ENCODE measurements at regions not wholly inside any gene's neighbourhood (a gene's known extent, or its start where the extent isn't known, plus 50 kb on each side); places are given as distances from the start of the nearest gene placed in this dataset.

- TF ChIP-seq CTCF (IDR thresholded peaks at IDR 0.05; ENCODE audit: insufficient read depth, low read depth, low read length): no peak
- no peak for TF ChIP-seq EZH2 (IDR thresholded peaks at IDR 0.05; ENCODE audit: insufficient read depth, low read length)
These were observed 1382.5 kb downstream of the OTOL1 start for GRCh38 chr3:162879021-162879562.
